H9 (cell line): ENCODE measurements at regions not wholly inside any gene's neighbourhood (a gene's known extent, or its start where the extent isn't known, plus 50 kb on each side); places are given as distances from the start of the nearest gene placed in this dataset.

ENCODE experiments used
- DNase-seq: peaks from one replicate; pipeline ENCODE4 v3.0.0-alpha.2; 2017
- H2AFZ ChIP-seq: one replicate; pipeline ENCODE4 v1.6.1; 2013; ENCODE audit warnings: mild to moderate bottlenecking, low read length, control low read depth, moderate library complexity
- H2AK5ac ChIP-seq: 2 replicates; pipeline ENCODE4 v1.6.1; 2013; ENCODE audit warnings: low read length, control low read depth, mixed read lengths; ENCODE audit not compliant: insufficient read length
- H2BK120ac ChIP-seq: one replicate; pipeline ENCODE4 v1.6.1; 2013; ENCODE audit warnings: low read depth, mild to moderate bottlenecking, low read length, control low read depth, inconsistent platforms; ENCODE audit not compliant: poor library complexity, severe bottlenecking
- H2BK12ac ChIP-seq: 2 replicates; pipeline ENCODE4 v1.6.1; 2013; ENCODE audit warnings: low read length, control low read depth, mixed read lengths, low read depth; ENCODE audit not compliant: insufficient read length
- H2BK15ac ChIP-seq: 2 replicates; pipeline ENCODE4 v1.6.1; 2013; ENCODE audit warnings: low read depth, low read length, control low read depth
- H2BK20ac ChIP-seq: one replicate; pipeline ENCODE4 v1.6.1; 2013; ENCODE audit warnings: low read depth, mild to moderate bottlenecking, low read length, control low read depth, inconsistent platforms; ENCODE audit not compliant: poor library complexity, severe bottlenecking
- H2BK5ac ChIP-seq: 2 replicates; pipeline ENCODE4 v1.6.1; 2013; ENCODE audit warnings: low read length, control low read depth, mixed read lengths; ENCODE audit not compliant: insufficient read length
- H3K14ac ChIP-seq: 2 replicates; pipeline ENCODE4 v1.6.1; 2013; ENCODE audit warnings: low read length, control low read depth; ENCODE audit not compliant: insufficient read depth
- H3K18ac ChIP-seq: 2 replicates; pipeline ENCODE4 v1.6.1; 2013; ENCODE audit warnings: low read depth, mild to moderate bottlenecking, mixed read lengths, low read length, control low read depth; ENCODE audit not compliant: insufficient read length
- H3K23ac ChIP-seq: 2 replicates; pipeline ENCODE4 v1.6.1; 2013; ENCODE audit warnings: low read length, control low read depth, mixed read lengths, low read depth; ENCODE audit not compliant: insufficient read length
- H3K23me2 ChIP-seq: 2 replicates; pipeline ENCODE4 v1.6.1; 2013; ENCODE audit warnings: low read depth, mild to moderate bottlenecking, mixed read lengths, low read length, control low read depth; ENCODE audit not compliant: insufficient read length, poor library complexity, severe bottlenecking
- H3K27ac ChIP-seq: 2 replicates; pipeline ENCODE4 v1.5.1; 2013; ENCODE audit warnings: low read length, control low read depth, mixed read lengths, low read depth; ENCODE audit not compliant: insufficient read length
- H3K27me3 ChIP-seq: 2 replicates; pipeline ENCODE4 v1.6.1; 2013; ENCODE audit warnings: low read length, control low read depth, inconsistent platforms; ENCODE audit not compliant: insufficient read depth
- H3K4ac ChIP-seq: 2 replicates; pipeline ENCODE4 v1.6.1; 2013; ENCODE audit warnings: low read depth, mild to moderate bottlenecking, control low read depth, inconsistent platforms, low read length, moderate library complexity
- H3K4me1 ChIP-seq: 2 replicates; pipeline ENCODE4 v1.6.1; 2013; ENCODE audit warnings: low read length, control low read depth, inconsistent platforms; ENCODE audit not compliant: insufficient read depth
- H3K4me2 ChIP-seq: 2 replicates; pipeline ENCODE4 v1.6.1; 2013; ENCODE audit warnings: low read length, control low read depth, mixed read lengths; ENCODE audit not compliant: insufficient read length, insufficient read depth
- H3K56ac ChIP-seq: 2 replicates; pipeline ENCODE4 v1.6.1; 2013; ENCODE audit warnings: low read depth, mild to moderate bottlenecking, mixed read lengths, low read length, control low read depth; ENCODE audit not compliant: insufficient read length
- H3K79me1 ChIP-seq: 2 replicates; pipeline ENCODE4 v1.6.1; 2013; ENCODE audit warnings: low read depth, mild to moderate bottlenecking, moderate library complexity, low read length, control low read depth, inconsistent platforms; ENCODE audit not compliant: insufficient read depth, poor library complexity, severe bottlenecking
- H3K79me2 ChIP-seq: 2 replicates; pipeline ENCODE4 v1.6.1; 2013; ENCODE audit warnings: low read length, control low read depth, inconsistent platforms; ENCODE audit not compliant: insufficient read depth
- H3K9ac ChIP-seq: 2 replicates; pipeline ENCODE4 v1.6.1; 2013; ENCODE audit warnings: low read length, control low read depth, mixed read lengths; ENCODE audit not compliant: insufficient read length; ENCODE audit errors: extremely low read depth
- H3K9me3 ChIP-seq: one replicate; pipeline ENCODE4 v1.6.1; 2013; ENCODE audit warnings: low read depth, low read length, inconsistent platforms; ENCODE audit not compliant: control insufficient read depth
- H3T11ph ChIP-seq: one replicate; pipeline ENCODE4 v1.6.1; 2013; ENCODE audit warnings: mild to moderate bottlenecking, low read length, control low read depth, inconsistent platforms
- H4K20me1 ChIP-seq: one replicate; pipeline ENCODE4 v1.6.1; 2013; ENCODE audit not compliant: control insufficient read depth, insufficient read length, insufficient read depth
- H4K5ac ChIP-seq: 2 replicates; pipeline ENCODE4 v1.6.1; 2013; ENCODE audit warnings: low read depth, mild to moderate bottlenecking, mixed read lengths, low read length, control low read depth; ENCODE audit not compliant: insufficient read length
- H4K8ac ChIP-seq: replicated peaks from 2 replicates; pipeline ENCODE4 v1.6.1; 2013; ENCODE audit warnings: low read length, control low read depth, mixed read lengths, low read depth; ENCODE audit not compliant: insufficient read length
- H4K91ac ChIP-seq: 2 replicates; pipeline ENCODE4 v1.6.1; 2013; ENCODE audit warnings: low read depth, mild to moderate bottlenecking, moderate library complexity, mixed read lengths, low read length, control low read depth; ENCODE audit not compliant: insufficient read length
- H3K27ac Mint-ChIP-seq, 3 experiments: 2 replicates in 2 of 3; 3 replicates in 1 of 3; pipeline ENCODE4 v1.8.0; 2020 to 2021; ENCODE audit warnings: mixed read lengths in 3 of 3, mild to moderate bottlenecking in 1 of 3, moderate library complexity in 1 of 3
- H3K27me3 Mint-ChIP-seq: 2 replicates; pipeline ENCODE4 v1.8.0; 2021; ENCODE audit warnings: low read depth, mild to moderate bottlenecking, moderate library complexity, mixed read lengths
- H3K36me3 Mint-ChIP-seq, 3 experiments: 2 replicates in 2 of 3; 3 replicates in 1 of 3; pipeline ENCODE4 v1.8.0; 2020 to 2021; ENCODE audit warnings: low read depth in 3 of 3, mixed read lengths in 3 of 3; ENCODE audit not compliant: insufficient read depth in 1 of 3
- H3K4me1 Mint-ChIP-seq, 2 experiments: 2 replicates each; pipeline ENCODE4 v1.8.0; 2020; ENCODE audit warnings: mixed read lengths in 2 of 2
- H3K4me3 Mint-ChIP-seq, 2 experiments: 2 replicates in 1 of 2; 3 replicates in 1 of 2; pipeline ENCODE4 v1.8.0; 2020 to 2021; ENCODE audit warnings: mild to moderate bottlenecking in 2 of 2, mixed read lengths in 2 of 2, moderate library complexity in 1 of 2
- H3K9me3 Mint-ChIP-seq, 2 experiments: 2 replicates in 1 of 2; 3 replicates in 1 of 2; pipeline ENCODE4 v1.8.0; 2020; ENCODE audit warnings: mild to moderate bottlenecking in 2 of 2, mixed read lengths in 2 of 2, moderate library complexity in 1 of 2
- WGBS: extraction: QIAGEN DNeasy Blood & Tissue Kit; methylation state at CpG from one replicate; pipeline ENCODE4 v1.1.7; 2013; ENCODE audit warnings: missing lambda C conversion rate, low lambda C conversion rate, mixed read lengths; ENCODE audit not compliant: insufficient read length; ENCODE audit errors: extremely low coverage; 5-methylcytosine and 5-hydroxymethylcytosine counted together
- TF ChIP-seq, protein P1 (sequence below): fragments of 200-600 bp; sonication (generic); conservative IDR thresholded peaks from 3 replicates; pipeline ENCODE4 v1.8.0; 2021; ENCODE audit warnings: antibody characterized with exemption, mild to moderate bottlenecking

DNA sequence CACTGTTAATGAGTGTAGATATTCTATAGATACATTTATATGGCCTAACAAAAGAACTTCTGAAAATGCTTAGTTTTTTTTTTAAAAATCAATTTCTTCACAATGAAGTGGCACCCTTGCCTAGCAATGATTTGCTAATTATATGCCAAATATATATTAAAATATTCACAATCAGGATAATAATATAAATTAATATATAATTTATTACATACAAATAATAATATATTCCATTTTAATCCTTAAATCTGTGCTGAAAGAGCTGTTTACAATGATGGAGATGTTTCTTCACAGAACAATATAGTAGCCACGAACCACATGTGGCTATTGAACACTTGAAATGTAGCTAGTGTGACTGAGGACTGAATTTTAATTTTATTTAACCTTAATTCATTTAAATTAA is 648.4 kb upstream of the GBE1 start:
- Histone ChIP-seq H2BK15ac (no peak overlapping the region), H3K79me2 (no peaks in the 10 kb centered on the region), H3K23me2 (no peaks in the 10 kb centered on the region), H2AK5ac (no peak overlapping the region), H4K5ac (no peak overlapping the region), H3T11ph (no peak overlapping the region), H3K18ac (no peak overlapping the region), H3K56ac (no peak overlapping the region), H3K23ac (no peak overlapping the region), H3K9me3 (no peaks in the 10 kb centered on the region), H3K4me1 (no peaks in the 10 kb centered on the region), H4K91ac (no peak overlapping the region), H3K27ac (no peak overlapping the region), H2BK120ac (no peak overlapping the region), H3K27me3 (no peaks in the 10 kb centered on the region), H2BK20ac (no peak overlapping the region), H2BK5ac (no peak overlapping the region), H3K9ac (no peak overlapping the region), H4K20me1 (no peaks in the 10 kb centered on the region), H3K4ac (no peak overlapping the region), H2AFZ (no peak overlapping the region), H3K4me2 (no peak overlapping the region), H4K8ac (no peak overlapping the region), H3K14ac (no peak overlapping the region), H3K79me1 (no peaks in the 10 kb centered on the region), H2BK12ac (no peak overlapping the region)
- Mint-ChIP-seq H3K27me3 (no peaks in the 10 kb centered on the region), H3K36me3 (no peaks in the 10 kb centered on the region), H3K4me1 (peaks cover 6 to 10% of the 10 kb centered on the region in 2 experiments), H3K27ac (no peak overlapping the region), H3K4me3 (no peak overlapping the region), H3K9me3 (no peaks in the 10 kb centered on the region)
- TF ChIP-seq, protein P1, sequence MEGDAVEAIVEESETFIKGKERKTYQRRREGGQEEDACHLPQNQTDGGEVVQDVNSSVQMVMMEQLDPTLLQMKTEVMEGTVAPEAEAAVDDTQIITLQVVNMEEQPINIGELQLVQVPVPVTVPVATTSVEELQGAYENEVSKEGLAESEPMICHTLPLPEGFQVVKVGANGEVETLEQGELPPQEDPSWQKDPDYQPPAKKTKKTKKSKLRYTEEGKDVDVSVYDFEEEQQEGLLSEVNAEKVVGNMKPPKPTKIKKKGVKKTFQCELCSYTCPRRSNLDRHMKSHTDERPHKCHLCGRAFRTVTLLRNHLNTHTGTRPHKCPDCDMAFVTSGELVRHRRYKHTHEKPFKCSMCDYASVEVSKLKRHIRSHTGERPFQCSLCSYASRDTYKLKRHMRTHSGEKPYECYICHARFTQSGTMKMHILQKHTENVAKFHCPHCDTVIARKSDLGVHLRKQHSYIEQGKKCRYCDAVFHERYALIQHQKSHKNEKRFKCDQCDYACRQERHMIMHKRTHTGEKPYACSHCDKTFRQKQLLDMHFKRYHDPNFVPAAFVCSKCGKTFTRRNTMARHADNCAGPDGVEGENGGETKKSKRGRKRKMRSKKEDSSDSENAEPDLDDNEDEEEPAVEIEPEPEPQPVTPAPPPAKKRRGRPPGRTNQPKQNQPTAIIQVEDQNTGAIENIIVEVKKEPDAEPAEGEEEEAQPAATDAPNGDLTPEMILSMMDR, result no peak
- WGBS, result no CpG with 5 or more reads among the region's 1 CpG
- no peak for DNase-seq
